OCI-LY7 (cell line): ENCODE measurements at regions not wholly inside any gene's neighbourhood (a gene's known extent, or its start where the extent isn't known, plus 50 kb on each side); places are given as distances from the start of the nearest gene placed in this dataset.

Experiments
- BruUV-seq: library from RNA; stranded (reverse); fragments of 400-500 nt; replicated peaks from 2 replicates; lab custom pipeline; 2021; lab: Mats Ljungman, UMichigan
- CTCF ChIA-PET: fragments of 300-600 bp; sonication (Branson Sonifier 250); formaldehyde crosslinking; loops from one replicate; lab custom pipeline; 2022; ENCODE audit warnings: antibody characterized with exemption; ENCODE audit not compliant: unreplicated experiment; lab: Charles Lee
- POLR2A ChIA-PET: fragments of 300-600 bp; sonication (Branson Sonifier 250); formaldehyde crosslinking; loops from one replicate; lab custom pipeline; 2022; ENCODE audit warnings: antibody characterized with exemption; lab: Charles Lee
- DNase-seq: peaks from one replicate; pipeline ENCODE4 v3.0.0-alpha.2; 2015; ENCODE audit warnings: low spot score
- H2AFZ ChIP-seq: fragments of 200-600 bp; sonication (generic), shearing (Covaris generic); 2 replicates; pipeline ENCODE4 v1.6.1; 2014; ENCODE audit warnings: mild to moderate bottlenecking, antibody characterized with exemption, low read length, moderate library complexity
- H3K27ac ChIP-seq: fragments of 200-600 bp; sonication (generic); 2 replicates; pipeline ENCODE4 v1.5.1; 2014; ENCODE audit warnings: mixed run types, low read depth, mild to moderate bottlenecking, moderate library complexity, low read length, inconsistent platforms; ENCODE audit not compliant: poor library complexity, severe bottlenecking
- H3K36me3 ChIP-seq: fragments of 200-600 bp; sonication (generic); 2 replicates; pipeline ENCODE4 v1.6.1; 2014; ENCODE audit warnings: mild to moderate bottlenecking, antibody characterized with exemption, low read length, moderate library complexity, mixed read lengths; ENCODE audit not compliant: insufficient read depth
- H3K4me1 ChIP-seq: fragments of 200-600 bp; sonication (generic); 2 replicates; pipeline ENCODE4 v1.5.1; 2014; ENCODE audit warnings: mild to moderate bottlenecking, low read length; ENCODE audit not compliant: insufficient read depth, poor library complexity, severe bottlenecking
- H3K4me2 ChIP-seq: fragments of 200-600 bp; sonication (generic); 2 replicates; pipeline ENCODE4 v1.6.1; 2014; ENCODE audit warnings: mild to moderate bottlenecking, low read length
- H3K4me3 ChIP-seq: fragments of 200-600 bp; sonication (generic); 2 replicates; pipeline ENCODE4 v1.5.1; 2014; ENCODE audit warnings: mild to moderate bottlenecking, low read depth, low read length; ENCODE audit not compliant: poor library complexity, severe bottlenecking
- H3K79me2 ChIP-seq: fragments of 200-600 bp; sonication (generic); 2 replicates; pipeline ENCODE4 v1.6.1; 2016; ENCODE audit warnings: low read depth, mild to moderate bottlenecking, low read length, moderate library complexity, mixed read lengths; ENCODE audit not compliant: insufficient read depth
- H3K9me2 ChIP-seq: fragments of 200-600 bp; sonication (generic); 2 replicates; pipeline ENCODE4 v1.6.1; 2016; ENCODE audit warnings: mild to moderate bottlenecking, low read length, mixed read lengths; ENCODE audit not compliant: insufficient read depth
- H3K9me3 ChIP-seq: fragments of 200-600 bp; sonication (generic); 2 replicates; pipeline ENCODE4 v1.6.1; 2014; ENCODE audit warnings: mild to moderate bottlenecking, mixed run types, low read length, mixed read lengths
- H4K20me1 ChIP-seq: fragments of 200-600 bp; sonication (generic); 2 replicates; pipeline ENCODE4 v1.6.1; 2014; ENCODE audit warnings: mild to moderate bottlenecking, antibody characterized with exemption, low read length, moderate library complexity, mixed read lengths; ENCODE audit not compliant: insufficient read depth
- CTCF ChIP-seq: fragments of 200-600 bp; sonication (generic); conservative IDR thresholded peaks from 2 replicates; pipeline ENCODE4 v1.5.1; 2014; ENCODE audit warnings: mild to moderate bottlenecking, antibody characterized with exemption, low read length, moderate library complexity, mixed read lengths
- EZH2phosphoT487 ChIP-seq: fragments of 200-600 bp; sonication (generic); IDR thresholded peaks from 2 replicates; pipeline ENCODE4 v1.6.1; 2018; ENCODE audit warnings: low read depth, borderline replicate concordance, mild to moderate bottlenecking, mixed run types, antibody characterized with exemption, low read length, moderate library complexity, mixed read lengths
- intact Hi-C: fragments of 100-400 bp; cut with micrococcal nuclease; formaldehyde crosslinking; loops from one replicate; pipeline ENCODE4 v1.10.0; 2022; ENCODE audit not compliant: unreplicated experiment

DNA sequence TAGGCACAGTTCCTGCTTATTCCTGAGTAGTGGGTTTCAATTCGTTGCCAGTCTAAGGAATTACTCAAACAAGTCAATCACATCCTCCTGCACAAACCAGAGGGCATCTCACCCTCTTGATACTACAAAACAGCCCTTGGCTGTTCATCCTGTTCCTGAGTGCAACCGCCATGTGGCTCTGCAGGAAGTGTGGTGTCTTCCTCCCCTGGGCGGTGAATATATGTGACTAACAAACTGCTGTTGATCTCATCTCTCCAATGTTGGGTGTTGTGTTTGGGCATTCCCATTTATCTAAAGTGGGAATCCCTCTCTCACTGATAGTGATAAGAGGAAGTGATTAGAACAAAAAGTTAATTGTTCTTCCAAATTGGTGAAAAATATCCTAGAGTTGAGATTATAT lies 163.0 kb downstream of the TBX18 start:
- POLR2A ChIA-PET: no interaction called here
- Histone ChIP-seq H3K79me2 (no peaks in the 10 kb centered on the region), H3K4me3 (no peak overlapping the region), H3K36me3 (no peaks in the 10 kb centered on the region), H3K4me2 (no peak overlapping the region), H4K20me1 (no peaks in the 10 kb centered on the region), H3K9me3 (no peaks in the 10 kb centered on the region), H3K4me1 (no peaks in the 10 kb centered on the region), H3K27ac (no peak overlapping the region), H2AFZ (no peak overlapping the region), H3K9me2 (no peaks in the 10 kb centered on the region)
- BruUV-seq: no TSS peak
- TF ChIP-seq CTCF: no peak
- no peak for TF ChIP-seq EZH2phosphoT487
- DNase-seq: no peak
- intact Hi-C loops: no loop called here
- CTCF ChIA-PET: no interaction called here

GRCh38 chr6:84599991-84600390 lies 164.4 kb downstream of the TBX18 start:
- POLR2A ChIA-PET: no interaction called here
- H3K79me2 ChIP-seq: no peaks in the 10 kb centered on the region
- no peak overlapping the region for H3K27ac ChIP-seq
- no peak for DNase-seq
- no peak for TF ChIP-seq EZH2phosphoT487
- H4K20me1 ChIP-seq: no peaks in the 10 kb centered on the region
- no peaks in the 10 kb centered on the region for H3K4me1 ChIP-seq
- CTCF ChIA-PET: no interaction called here
- intact Hi-C loops: no loop called here
- no peak overlapping the region for H3K4me2 ChIP-seq
- H3K36me3 ChIP-seq: no peaks in the 10 kb centered on the region
- no TSS peak for BruUV-seq
- no peaks in the 10 kb centered on the region for H3K9me2 ChIP-seq
- no peak overlapping the region for H2AFZ ChIP-seq
- H3K4me3 ChIP-seq: no peak overlapping the region
- no peaks in the 10 kb centered on the region for H3K9me3 ChIP-seq

- no peaks in the 10 kb centered on the region for H3K4me1 ChIP-seq
- intact Hi-C loops: no loop called here
- no peaks in the 10 kb centered on the region for H3K9me3 ChIP-seq
- ChIA-PET POLR2A (interaction anchor here (0.6 kb wide), 2 partner anchors 21 to 1253 kb away, joined by 3 read pairs; no protein-coding TSS in a partner anchor), CTCF (no interaction called here)
- no peaks in the 10 kb centered on the region for H3K9me2 ChIP-seq
- no TSS peak for BruUV-seq
- no peaks in the 10 kb centered on the region for H3K79me2 ChIP-seq
- no peak overlapping the region for H3K27ac ChIP-seq
- H3K36me3 ChIP-seq: no peaks in the 10 kb centered on the region
- H3K4me2 ChIP-seq: no peak overlapping the region
- TF ChIP-seq EZH2phosphoT487 (no peak), CTCF (no peak)
- no peak for DNase-seq
- H2AFZ ChIP-seq: no peak overlapping the region
- no peak overlapping the region for H3K4me3 ChIP-seq
- no peaks in the 10 kb centered on the region for H4K20me1 ChIP-seq
Measured at GRCh38 chr6:84597238-84597875, 167.0 kb downstream of the TBX18 start.
